ENCODE measurements at regions not wholly inside any gene's neighbourhood (a gene's known extent, or its start where the extent isn't known, plus 50 kb on each side); places are given as distances from the start of the nearest gene placed in this dataset.

DNA sequence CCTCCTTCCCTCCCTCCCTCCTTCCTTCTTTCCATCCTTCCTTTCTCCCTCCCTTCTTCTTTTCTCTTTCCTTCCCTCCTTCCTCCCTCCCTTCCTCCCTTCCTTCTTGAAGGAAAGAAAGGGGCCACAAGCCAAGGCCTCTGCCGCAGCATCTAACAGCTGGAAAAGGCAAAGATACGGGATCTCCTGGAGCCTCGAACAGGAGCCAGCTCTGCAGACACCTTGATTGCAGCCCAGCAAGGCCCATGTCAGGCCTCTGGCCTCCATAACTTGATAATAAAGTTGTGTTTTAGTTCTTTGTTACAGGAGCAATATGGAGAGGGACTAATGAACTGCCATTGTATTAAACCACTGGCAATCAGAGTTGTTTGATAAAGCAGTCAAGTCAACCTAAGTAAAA lies 348.9 kb upstream of the B3GAT1 start (continued):
- no peak for TF ChIP-seq PHF20 (CRISPR knock-in tag; IDR thresholded peaks at IDR 0.05)
- no peak for TF ChIP-seq ZNF224 (CRISPR knock-in tag; IDR thresholded peaks at IDR 0.05)
- TF ChIP-seq, protein P1, sequence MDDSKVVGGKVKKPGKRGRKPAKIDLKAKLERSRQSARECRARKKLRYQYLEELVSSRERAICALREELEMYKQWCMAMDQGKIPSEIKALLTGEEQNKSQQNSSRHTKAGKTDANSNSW (CRISPR knock-in tag; IDR thresholded peaks at IDR 0.05; ENCODE audit: borderline replicate concordance): no peak
- TF ChIP-seq, protein P2, sequence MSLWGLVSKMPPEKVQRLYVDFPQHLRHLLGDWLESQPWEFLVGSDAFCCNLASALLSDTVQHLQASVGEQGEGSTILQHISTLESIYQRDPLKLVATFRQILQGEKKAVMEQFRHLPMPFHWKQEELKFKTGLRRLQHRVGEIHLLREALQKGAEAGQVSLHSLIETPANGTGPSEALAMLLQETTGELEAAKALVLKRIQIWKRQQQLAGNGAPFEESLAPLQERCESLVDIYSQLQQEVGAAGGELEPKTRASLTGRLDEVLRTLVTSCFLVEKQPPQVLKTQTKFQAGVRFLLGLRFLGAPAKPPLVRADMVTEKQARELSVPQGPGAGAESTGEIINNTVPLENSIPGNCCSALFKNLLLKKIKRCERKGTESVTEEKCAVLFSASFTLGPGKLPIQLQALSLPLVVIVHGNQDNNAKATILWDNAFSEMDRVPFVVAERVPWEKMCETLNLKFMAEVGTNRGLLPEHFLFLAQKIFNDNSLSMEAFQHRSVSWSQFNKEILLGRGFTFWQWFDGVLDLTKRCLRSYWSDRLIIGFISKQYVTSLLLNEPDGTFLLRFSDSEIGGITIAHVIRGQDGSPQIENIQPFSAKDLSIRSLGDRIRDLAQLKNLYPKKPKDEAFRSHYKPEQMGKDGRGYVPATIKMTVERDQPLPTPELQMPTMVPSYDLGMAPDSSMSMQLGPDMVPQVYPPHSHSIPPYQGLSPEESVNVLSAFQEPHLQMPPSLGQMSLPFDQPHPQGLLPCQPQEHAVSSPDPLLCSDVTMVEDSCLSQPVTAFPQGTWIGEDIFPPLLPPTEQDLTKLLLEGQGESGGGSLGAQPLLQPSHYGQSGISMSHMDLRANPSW (CRISPR knock-in tag; IDR thresholded peaks at IDR 0.05; ENCODE audit: borderline replicate concordance): no peak
- TF ChIP-seq RBM22 (optimal IDR thresholded peaks at IDR 0.05; ENCODE audit: low read length): no peak
- no peak for TF ChIP-seq SRSF9 (IDR thresholded peaks at IDR 0.05; ENCODE audit: borderline replicate concordance, insufficient read depth, low read depth, low read length, poor library complexity, severe bottlenecking)
- no peak for TF ChIP-seq EEA1 (CRISPR knock-in tag; IDR thresholded peaks at IDR 0.05; ENCODE audit: borderline replicate concordance)
- no peak for TF ChIP-seq NFIC (IDR thresholded peaks at IDR 0.05; ENCODE audit: low read length)
- TF ChIP-seq NFKB2 (CRISPR knock-in tag; IDR thresholded peaks at IDR 0.05; ENCODE audit: borderline replicate concordance): no peak
- TF ChIP-seq SIX4 (CRISPR knock-in tag; IDR thresholded peaks at IDR 0.05): no peak

DNA sequence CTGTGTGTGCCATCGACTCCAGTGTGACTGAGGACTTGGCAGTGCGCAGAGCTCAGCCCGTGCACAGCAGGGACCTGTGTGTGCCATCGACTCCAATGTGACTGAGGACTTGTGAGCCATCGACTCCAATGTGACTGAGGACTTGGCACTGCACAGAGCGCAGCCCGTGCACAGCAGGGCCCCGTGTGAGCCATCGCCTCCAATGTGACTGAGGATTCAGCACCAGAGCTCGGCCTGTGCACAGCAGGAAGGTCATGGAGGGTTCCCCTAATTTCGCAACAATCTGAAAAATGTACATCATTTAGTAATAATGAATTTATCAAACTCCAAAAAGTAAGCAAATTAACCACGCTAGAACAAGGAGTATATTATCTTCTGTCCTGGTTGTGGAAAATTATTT lies 348.3 kb upstream of the B3GAT1 start:
- CTCF ChIA-PET (ENCODE audit: low intra/inter-chr PET ratio, low total read pairs): no interaction called here
- Histone ChIP-seq H3K4me2 (ENCODE audit: low read depth, low read length) (no peak overlapping the region), H3K4me1 (ENCODE audit: insufficient read depth, low read length) (no peaks in the 10 kb centered on the region), H3K27me3 (ENCODE audit: control insufficient read depth in 1 of 2, insufficient read depth in 2 of 2, low read length in 2 of 2) (peaks cover 0 to 2% of the 10 kb centered on the region in 2 experiments; a peak in 2 of 5 replicates), H4K20me1 (ENCODE audit: insufficient read depth, low read length) (no peaks in the 10 kb centered on the region), H3K9me3 (ENCODE audit: low read length) (no peaks in the 10 kb centered on the region), H3K4me3 (replicated peaks in 1 of 3; ENCODE audit: insufficient read depth in 1 of 3, low read depth in 2 of 3, low read length in 3 of 3) (no peak overlapping the region), H3K79me2 (ENCODE audit: insufficient read depth, low read length) (no peaks in the 10 kb centered on the region), H3K9ac (ENCODE audit: insufficient read depth, low read depth, low read length) (no peak overlapping the region), H2AFZ (ENCODE audit: low read length) (no peak overlapping the region), H3K36me3 (replicated peaks in 1 of 2; ENCODE audit: control insufficient read depth in 1 of 2, insufficient read depth in 2 of 2, low read length in 2 of 2) (no peaks in the 10 kb centered on the region), H3K27ac (ENCODE audit: extremely low read length, insufficient read depth, low read length) (no peak overlapping the region)
- in situ Hi-C loops (cut with HindIII; ENCODE audit: extremely low pct_ligation_motif_present, low pct_unique_long_range_greater_than_20kb) (loop anchor here (10.0 kb wide), 1 partner anchor 65 kb away; no protein-coding TSS in a partner anchor), intact Hi-C loops (cut with micrococcal nuclease; ENCODE audit: unreplicated experiment) (no loop called here)
- ATAC-seq (no peak), DNase-seq (ENCODE audit: low spot score) (no peak), FAIRE-seq (no peak)
- no TSS peak for BruUV-seq (replicated peaks)
- WGBS (ENCODE audit: low lambda C conversion rate): 45% methylated on average over 6 of the region's 12 CpGs
- POLR2A ChIA-PET: no interaction called here
- TF ChIP-seq ZNF383 (CRISPR knock-in tag; IDR thresholded peaks at IDR 0.05; ENCODE audit: borderline replicate concordance) (no peak), CEBPB (IDR thresholded peaks at IDR 0.05; ENCODE audit: borderline replicate concordance, low read depth, low read length) (peak; percentile 54; the same call in 1 of the 2 replicates)
